ENCODE measurements at regions not wholly inside any gene's neighbourhood (a gene's known extent, or its start where the extent isn't known, plus 50 kb on each side); places are given as distances from the start of the nearest gene placed in this dataset.

DNA sequence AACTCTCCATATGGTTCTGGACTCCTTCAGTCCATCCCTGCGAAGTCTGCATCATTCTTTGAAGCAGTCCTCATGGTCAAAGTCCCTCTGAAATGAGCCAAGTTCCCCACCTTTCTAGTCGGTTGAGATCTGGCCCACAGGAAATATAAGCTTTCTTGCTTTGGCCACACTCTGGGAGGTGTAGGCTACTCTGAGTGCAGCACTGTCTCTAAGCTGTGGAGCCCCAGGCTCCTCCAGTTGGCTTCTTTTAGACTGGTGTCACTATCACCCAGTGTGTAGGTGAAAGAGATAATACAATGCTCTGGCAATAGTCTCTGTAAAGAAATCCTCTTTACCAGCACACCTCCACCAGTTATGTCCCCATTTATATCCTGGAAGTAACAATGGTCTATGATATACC is 486.5 kb upstream of the KLF12 start:
- TF ChIP-seq, protein P1, sequence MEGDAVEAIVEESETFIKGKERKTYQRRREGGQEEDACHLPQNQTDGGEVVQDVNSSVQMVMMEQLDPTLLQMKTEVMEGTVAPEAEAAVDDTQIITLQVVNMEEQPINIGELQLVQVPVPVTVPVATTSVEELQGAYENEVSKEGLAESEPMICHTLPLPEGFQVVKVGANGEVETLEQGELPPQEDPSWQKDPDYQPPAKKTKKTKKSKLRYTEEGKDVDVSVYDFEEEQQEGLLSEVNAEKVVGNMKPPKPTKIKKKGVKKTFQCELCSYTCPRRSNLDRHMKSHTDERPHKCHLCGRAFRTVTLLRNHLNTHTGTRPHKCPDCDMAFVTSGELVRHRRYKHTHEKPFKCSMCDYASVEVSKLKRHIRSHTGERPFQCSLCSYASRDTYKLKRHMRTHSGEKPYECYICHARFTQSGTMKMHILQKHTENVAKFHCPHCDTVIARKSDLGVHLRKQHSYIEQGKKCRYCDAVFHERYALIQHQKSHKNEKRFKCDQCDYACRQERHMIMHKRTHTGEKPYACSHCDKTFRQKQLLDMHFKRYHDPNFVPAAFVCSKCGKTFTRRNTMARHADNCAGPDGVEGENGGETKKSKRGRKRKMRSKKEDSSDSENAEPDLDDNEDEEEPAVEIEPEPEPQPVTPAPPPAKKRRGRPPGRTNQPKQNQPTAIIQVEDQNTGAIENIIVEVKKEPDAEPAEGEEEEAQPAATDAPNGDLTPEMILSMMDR (IDR thresholded peaks at IDR 0.05) = no peak
- TF ChIP-seq POLR2A (IDR thresholded peaks at IDR 0.05) = no peak
- Histone ChIP-seq H3K9me3 (no peaks in the 10 kb centered on the region), H3K27ac (no peak overlapping the region), H3K4me1 (no peaks in the 10 kb centered on the region), H3K4me3 (replicated peaks in 1 of 3) (no peak overlapping the region), H3K27me3 (no peaks in the 10 kb centered on the region), H3K36me3 (no peaks in the 10 kb centered on the region)
- 42 to 54% methylated on average over 2 of the region's 2 CpGs for WGBS, 2 donors
- intact Hi-C loops (cut with DNase I) = no loop called here
- no peak for DNase-seq

DNA sequence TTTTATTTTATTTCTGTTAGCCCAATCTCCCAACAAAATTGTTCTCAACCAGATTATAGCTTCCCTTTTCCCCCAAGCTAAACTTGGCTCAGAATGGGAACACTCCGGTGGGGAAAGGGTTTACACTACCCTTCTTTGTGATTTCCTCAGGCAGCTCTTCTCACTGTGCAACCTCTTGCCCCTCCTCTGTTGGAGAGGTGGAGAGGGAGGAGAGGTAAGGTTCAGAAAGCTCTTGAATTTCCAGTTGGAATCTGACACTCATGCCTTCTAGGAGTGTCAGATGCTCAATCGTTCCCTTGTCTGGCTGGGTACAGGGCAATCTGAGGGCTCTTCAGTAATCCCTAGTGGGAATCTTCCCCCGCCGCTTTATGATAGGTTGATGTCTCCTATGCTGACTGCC is 486.1 kb upstream of the KLF12 start:
- no peak for DNase-seq
- TF ChIP-seq, protein P1 (IDR thresholded peaks at IDR 0.05) = no peak
- TF ChIP-seq POLR2A (IDR thresholded peaks at IDR 0.05) = no peak
- Histone ChIP-seq H3K9me3 (no peaks in the 10 kb centered on the region), H3K4me3 (replicated peaks in 1 of 3) (no peak overlapping the region), H3K27ac (no peak overlapping the region), H3K27me3 (no peaks in the 10 kb centered on the region), H3K4me1 (no peaks in the 10 kb centered on the region), H3K36me3 (no peaks in the 10 kb centered on the region)
- intact Hi-C loops (cut with DNase I) = no loop called here
- 52 to 57% methylated on average over 4 of the region's 4 CpGs for WGBS, 2 donors

DNA sequence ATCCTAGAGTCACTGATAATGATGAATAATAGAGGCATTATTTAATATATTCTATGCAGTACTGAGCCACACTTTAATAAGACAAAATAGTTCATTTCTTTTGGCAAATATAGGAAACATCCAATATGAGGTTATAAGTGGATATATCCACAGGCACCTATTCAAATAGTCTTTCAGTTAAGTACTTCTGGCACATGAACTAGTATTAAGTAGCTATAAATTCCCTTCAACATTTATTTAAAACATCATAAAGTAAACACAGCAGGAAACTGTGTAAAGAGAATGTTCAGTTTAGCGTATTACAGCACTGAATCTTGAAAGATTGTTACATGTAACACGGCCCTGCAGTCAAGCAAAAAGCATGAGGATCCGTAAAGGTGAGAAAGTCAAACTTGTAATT is 463.3 kb upstream of the KLF12 start:
- intact Hi-C loops (cut with DNase I) = no loop called here
- Histone ChIP-seq H3K27ac (no peak overlapping the region), H3K36me3 (no peaks in the 10 kb centered on the region), H3K27me3 (no peaks in the 10 kb centered on the region), H3K4me3 (replicated peaks in 1 of 3) (no peak overlapping the region), H3K4me1 (no peaks in the 10 kb centered on the region), H3K9me3 (no peaks in the 10 kb centered on the region)
- DNase-seq = no peak
- TF ChIP-seq POLR2A (IDR thresholded peaks at IDR 0.05) = no peak
- TF ChIP-seq, protein P1 (IDR thresholded peaks at IDR 0.05) = no peak
- WGBS, 2 donors = 70 to 72% methylated on average over 3 of the region's 3 CpGs

DNA sequence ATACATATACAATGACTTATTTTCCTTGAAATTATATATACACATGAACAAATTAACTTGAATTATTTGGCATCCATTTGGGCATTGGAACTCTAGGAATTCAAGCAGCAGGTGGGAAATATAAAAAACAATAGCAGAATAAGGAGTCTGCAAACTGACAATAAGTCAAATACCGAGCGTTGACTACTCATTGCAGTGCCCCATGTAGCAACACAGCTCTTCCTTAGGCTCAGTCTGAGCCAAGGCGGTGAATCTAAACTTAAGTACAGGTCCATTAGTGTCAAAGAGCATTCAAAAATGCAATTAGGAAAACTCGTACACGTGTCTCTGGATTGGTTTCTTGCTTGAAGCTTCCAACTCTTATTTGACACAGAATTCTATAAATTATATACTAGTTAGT is 462.5 kb upstream of the KLF12 start:
- no peaks in the 10 kb centered on the region for H3K4me1 ChIP-seq
- no peak overlapping the region for H3K27ac ChIP-seq
- no peaks in the 10 kb centered on the region for H3K27me3 ChIP-seq
- intact Hi-C loops (cut with DNase I) = no loop called here
- 81 to 93% methylated on average over 5 of the region's 5 CpGs for WGBS, 2 donors
- no peaks in the 10 kb centered on the region for H3K36me3 ChIP-seq
- TF ChIP-seq, protein P1 (IDR thresholded peaks at IDR 0.05) = no peak
- no peak for TF ChIP-seq POLR2A (IDR thresholded peaks at IDR 0.05)
- DNase-seq = no peak
- H3K9me3 ChIP-seq = no peaks in the 10 kb centered on the region
- no peak overlapping the region for H3K4me3 ChIP-seq (replicated peaks in 1 of 3)

DNA sequence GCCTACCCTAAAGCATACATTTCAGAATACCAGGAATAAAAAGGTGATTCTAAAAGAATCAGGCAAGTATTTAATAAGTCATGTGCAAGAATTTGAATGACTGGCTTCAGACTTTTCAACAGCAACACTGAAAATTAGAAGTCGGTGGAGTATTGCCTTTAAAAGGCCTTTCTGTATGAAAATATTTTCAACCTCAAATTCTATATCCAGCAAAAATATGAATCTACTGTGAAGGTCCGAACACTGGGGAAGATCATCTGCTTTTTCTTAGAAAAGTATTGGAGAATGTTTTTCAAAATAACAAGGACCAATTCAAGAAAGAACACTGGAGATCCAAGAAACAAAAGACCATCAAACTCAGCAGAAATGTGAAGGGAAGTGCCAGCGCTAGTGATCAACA is 459.5 kb upstream of the KLF12 start:
- H3K27me3 ChIP-seq = no peaks in the 10 kb centered on the region
- TF ChIP-seq POLR2A (IDR thresholded peaks at IDR 0.05) = no peak
- TF ChIP-seq, protein P1 (IDR thresholded peaks at IDR 0.05) = no peak
- H3K36me3 ChIP-seq = no peaks in the 10 kb centered on the region
- H3K27ac ChIP-seq = no peak overlapping the region
- no peaks in the 10 kb centered on the region for H3K4me1 ChIP-seq
- no peak for DNase-seq
- H3K9me3 ChIP-seq = no peaks in the 10 kb centered on the region
- 92 to 93% methylated on average over 3 of the region's 3 CpGs for WGBS, 2 donors
- no peak overlapping the region for H3K4me3 ChIP-seq (replicated peaks in 1 of 3)
- intact Hi-C loops (cut with DNase I) = no loop called here
